IMR-90 (cell line): ENCODE measurements at regions not wholly inside any gene's neighbourhood (a gene's known extent, or its start where the extent isn't known, plus 50 kb on each side); places are given as distances from the start of the nearest gene placed in this dataset.

Source experiments
- ATAC-seq: fragments of 200-7000 bp; cut with Tn5 transposase; 2 replicates; pipeline ENCODE4 v1.9.1; 2020; ENCODE audit warnings: low read depth, mild to moderate bottlenecking, moderate library complexity
- BruUV-seq: library from RNA; stranded (reverse); fragments of 400-500 nt; replicated peaks from 2 replicates; lab custom pipeline; 2021; lab: Mats Ljungman, UMichigan
- CTCF ChIA-PET: fragments of 300-600 bp; formaldehyde crosslinking; extraction: SDS; loops from one replicate; lab custom pipeline; 2021; ENCODE audit warnings: antibody characterized with exemption; lab: Yijun Ruan, JAX
- POLR2A ChIA-PET: fragments of 300-600 bp; sonication (Branson Sonifier 250); formaldehyde crosslinking; loops from one replicate; lab custom pipeline; 2022; ENCODE audit warnings: antibody characterized with exemption; ENCODE audit not compliant: unreplicated experiment; lab: Charles Lee
- DNase-seq: peaks from one replicate; pipeline ENCODE4 v3.0.0; 2013
- H2AFZ ChIP-seq: replicated peaks from 2 replicates; pipeline ENCODE3; 2013; ENCODE audit warnings: low read length, mild to moderate bottlenecking; ENCODE audit not compliant: poor library complexity
- H2AK5ac ChIP-seq: 2 replicates; pipeline ENCODE4 v1.6.1; 2013; ENCODE audit warnings: low read depth, low read length, inconsistent platforms
- H2AK9ac ChIP-seq: replicated peaks from 2 replicates; pipeline ENCODE3; 2013; ENCODE audit warnings: mild to moderate bottlenecking, low read depth, low read length, moderate library complexity; ENCODE audit not compliant: poor library complexity
- H2BK120ac ChIP-seq: 2 replicates; pipeline ENCODE4 v1.6.1; 2013; ENCODE audit warnings: low read depth, low read length, inconsistent platforms
- H2BK15ac ChIP-seq: 3 replicates; pipeline ENCODE4 v1.6.1; 2013; ENCODE audit warnings: low read depth, low read length, inconsistent platforms
- H2BK20ac ChIP-seq: 2 replicates; pipeline ENCODE4 v1.6.1; 2013; ENCODE audit warnings: low read depth, mild to moderate bottlenecking, inconsistent platforms, low read length, moderate library complexity
- H2BK5ac ChIP-seq: 2 replicates; pipeline ENCODE4 v1.6.1; 2013; ENCODE audit warnings: mild to moderate bottlenecking, low read depth, low read length, inconsistent platforms; ENCODE audit not compliant: poor library complexity, severe bottlenecking
- H3K14ac ChIP-seq: replicated peaks from 2 replicates; pipeline ENCODE4 v1.6.1; 2013; ENCODE audit warnings: low read depth, low read length, inconsistent platforms
- H3K18ac ChIP-seq: 2 replicates; pipeline ENCODE4 v1.6.1; 2013; ENCODE audit warnings: low read depth, low read length, control low read depth
- H3K23ac ChIP-seq: 2 replicates; pipeline ENCODE4 v1.6.1; 2013; ENCODE audit warnings: low read depth, low read length, inconsistent platforms
- H3K27ac ChIP-seq: 2 replicates; pipeline ENCODE4 v1.5.1; 2013; ENCODE audit warnings: mild to moderate bottlenecking, control low read depth, low read length; ENCODE audit not compliant: insufficient read depth
- H3K27me3 ChIP-seq: 2 replicates; pipeline ENCODE4 v1.6.1; 2013; ENCODE audit warnings: low read length; ENCODE audit not compliant: control insufficient read depth, insufficient read depth
- H3K36me3 ChIP-seq: 2 replicates; pipeline ENCODE4 v1.6.1; 2013; ENCODE audit warnings: low read length, mixed read lengths; ENCODE audit not compliant: control insufficient read depth, insufficient read depth
- H3K4ac ChIP-seq: 2 replicates; pipeline ENCODE4 v1.6.1; 2013; ENCODE audit warnings: low read depth, low read length, inconsistent platforms
- H3K4me1 ChIP-seq: 2 replicates; pipeline ENCODE4 v1.6.1; 2013; ENCODE audit warnings: low read length, mixed read lengths; ENCODE audit not compliant: control insufficient read depth, insufficient read depth
- H3K4me2 ChIP-seq: 2 replicates; pipeline ENCODE4 v1.6.1; 2013; ENCODE audit warnings: low read depth, mild to moderate bottlenecking, control low read depth, low read length, moderate library complexity
- H3K4me3 ChIP-seq: 2 replicates; pipeline ENCODE4 v1.5.1; 2013; ENCODE audit warnings: low read depth, mild to moderate bottlenecking, control low read depth, low read length, moderate library complexity; ENCODE audit not compliant: insufficient read depth
- H3K56ac ChIP-seq: 2 replicates; pipeline ENCODE4 v1.6.1; 2013; ENCODE audit warnings: low read length, inconsistent platforms; ENCODE audit not compliant: insufficient read depth; ENCODE audit errors: extremely low read depth
- H3K79me1 ChIP-seq, 2 experiments: 2 replicates each; pipeline ENCODE4 v1.6.1; 2013; ENCODE audit warnings: low read length in 2 of 2, inconsistent platforms in 1 of 2, low read depth in 1 of 2
- H3K9ac ChIP-seq: 2 replicates; pipeline ENCODE4 v1.6.1; 2013; ENCODE audit warnings: low read depth, low read length, control low read depth
- H3K9me1 ChIP-seq: 2 replicates; pipeline ENCODE4 v1.6.1; 2013; ENCODE audit warnings: low read length, inconsistent platforms; ENCODE audit not compliant: insufficient read depth
- H3K9me3 ChIP-seq: 2 replicates; pipeline ENCODE4 v1.6.1; 2013; ENCODE audit warnings: low read length; ENCODE audit not compliant: control insufficient read depth, insufficient read depth
- H4K20me1 ChIP-seq: 2 replicates; pipeline ENCODE4 v1.6.1; 2013; ENCODE audit warnings: low read length, inconsistent platforms; ENCODE audit not compliant: insufficient read depth
- H4K5ac ChIP-seq: 2 replicates; pipeline ENCODE4 v1.6.1; 2013; ENCODE audit warnings: mild to moderate bottlenecking, low read depth, low read length, control low read depth
- H4K8ac ChIP-seq, 2 experiments: 2 replicates each; pipeline ENCODE4 v1.6.1; 2013; ENCODE audit warnings: low read depth in 2 of 2, low read length in 2 of 2, control low read depth in 1 of 2, inconsistent platforms in 1 of 2
- H4K91ac ChIP-seq: 2 replicates; pipeline ENCODE4 v1.6.1; 2013; ENCODE audit warnings: low read depth, low read length, inconsistent platforms; ENCODE audit not compliant: insufficient read depth
- CTCF ChIP-seq: conservative IDR thresholded peaks from 2 replicates; pipeline ENCODE4 v1.5.1; 2012; ENCODE audit warnings: mild to moderate bottlenecking, low read depth, low read length, improper control_type of control experiment
- ELK1 ChIP-seq: fragments of 150-350 bp; IDR thresholded peaks from 2 replicates; pipeline ENCODE4 v1.6.1; 2016; ENCODE audit warnings: low read depth, mild to moderate bottlenecking, low read length, moderate library complexity, borderline replicate concordance
- NFE2L2 ChIP-seq: fragments of 150-350 bp; IDR thresholded peaks from 2 replicates; pipeline ENCODE4 v1.6.1; 2016; ENCODE audit warnings: low read depth, mild to moderate bottlenecking, low read length
- RAD21 ChIP-seq: IDR thresholded peaks from 2 replicates; pipeline ENCODE4 v1.6.1; 2012; ENCODE audit warnings: low read length, improper control_type of control experiment
- RCOR1 ChIP-seq: IDR thresholded peaks from 2 replicates; pipeline ENCODE4 v1.6.1; 2012; ENCODE audit warnings: mild to moderate bottlenecking, low read length, improper control_type of control experiment; ENCODE audit not compliant: insufficient replicate concordance
- SMC3 ChIP-seq: fragments of 150-350 bp; IDR thresholded peaks from 2 replicates; pipeline ENCODE4 v1.6.1; 2016; ENCODE audit warnings: low read depth, mild to moderate bottlenecking, antibody characterized with exemption, low read length, moderate library complexity
- WGBS, 2 experiments: methylation state at CpG; one replicate each; pipeline versions ENCODE4 v1.1.5 to v1.1.7; 2013; ENCODE audit warnings: missing lambda C conversion rate in 2 of 2; ENCODE audit not compliant: insufficient read length in 1 of 2; ENCODE audit errors: extremely low coverage in 2 of 2; 5-methylcytosine and 5-hydroxymethylcytosine counted together
- dilution Hi-C: fragments of 300-500 bp; cut with HindIII; formaldehyde crosslinking; loops from one replicate; pipeline ENCODE4 v1.14.3; 2018; ENCODE audit warnings: low sequenced_read_pairs; ENCODE audit not compliant: unreplicated experiment
- in situ Hi-C: fragments of 300-500 bp; cut with MboI; formaldehyde crosslinking; loops from 3 replicates; pipeline ENCODE4 v1.14.3; 2019; ENCODE audit warnings: low sequenced_read_pairs, inconsistent platforms, mixed read lengths
- intact Hi-C: fragments of 100-400 bp; cut with micrococcal nuclease; formaldehyde crosslinking; loops from 2 replicates; pipeline ENCODE4 v1.10.0; 2022
- TF ChIP-seq, protein P1 (sequence below): fragments of 150-350 bp; IDR thresholded peaks from 2 replicates; pipeline ENCODE4 v1.6.1; 2017; ENCODE audit warnings: mild to moderate bottlenecking, antibody characterized with exemption, low read length, low read depth

DNA sequence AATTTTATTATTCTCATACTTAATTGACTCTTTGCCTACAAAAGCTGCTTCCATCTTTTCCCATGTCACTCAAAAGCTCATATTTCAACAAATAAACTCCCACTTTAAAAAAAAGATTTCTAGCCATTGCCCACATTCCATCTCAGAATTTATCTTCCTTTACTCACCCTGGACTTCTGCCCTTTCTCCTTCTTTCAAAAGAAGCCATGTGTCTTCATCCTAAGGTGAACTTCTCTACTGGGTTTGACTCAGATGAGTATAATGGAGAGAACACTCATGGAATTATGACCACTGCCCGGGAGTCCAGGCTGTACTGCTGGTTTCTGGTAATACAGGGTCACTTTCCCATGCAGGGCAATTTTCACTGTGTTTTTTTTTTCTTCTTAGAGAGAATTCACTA, 548.5 kb upstream of the ZNF462 start:
- ATAC-seq: no peak
- DNase-seq: no peak
- Histone ChIP-seq H3K9me1 (no peaks in the 10 kb centered on the region), H3K9ac (no peak overlapping the region), H2AK9ac (no peak overlapping the region), H3K4me1 (no peaks in the 10 kb centered on the region), H4K8ac (no peak overlapping the region), H3K56ac (no peak overlapping the region), H3K36me3 (no peaks in the 10 kb centered on the region), H2BK15ac (no peak overlapping the region), H3K4me2 (no peak overlapping the region), H3K79me1 (no peaks in the 10 kb centered on the region), H3K27me3 (no peaks in the 10 kb centered on the region), H3K9me3 (peaks cover 6% of the 10 kb centered on the region; the same call in 1 of the 2 replicates), H3K4ac (no peak overlapping the region), H2AFZ (no peak overlapping the region), H3K23ac (no peak overlapping the region), H4K5ac (no peak overlapping the region), H2BK5ac (no peak overlapping the region), H2AK5ac (no peak overlapping the region), H4K91ac (no peak overlapping the region), H3K4me3 (no peak overlapping the region), H2BK120ac (no peak overlapping the region), H2BK20ac (no peak overlapping the region), H4K20me1 (no peaks in the 10 kb centered on the region), H3K14ac (no peak overlapping the region), H3K27ac (no peak overlapping the region), H3K18ac (no peak overlapping the region)
- ChIA-PET CTCF (no interaction called here), POLR2A (no interaction called here)
- WGBS, 2 experiments: no CpG with 5 or more reads among the region's 1 CpG
- in situ Hi-C loops: no loop called here
- intact Hi-C loops: no loop called here
- dilution Hi-C loops: no loop called here
- TF ChIP-seq RCOR1: no peak
- TF ChIP-seq RAD21: no peak
- TF ChIP-seq NFE2L2: no peak
- TF ChIP-seq CTCF: no peak
- TF ChIP-seq ELK1: no peak
- TF ChIP-seq, protein P1, sequence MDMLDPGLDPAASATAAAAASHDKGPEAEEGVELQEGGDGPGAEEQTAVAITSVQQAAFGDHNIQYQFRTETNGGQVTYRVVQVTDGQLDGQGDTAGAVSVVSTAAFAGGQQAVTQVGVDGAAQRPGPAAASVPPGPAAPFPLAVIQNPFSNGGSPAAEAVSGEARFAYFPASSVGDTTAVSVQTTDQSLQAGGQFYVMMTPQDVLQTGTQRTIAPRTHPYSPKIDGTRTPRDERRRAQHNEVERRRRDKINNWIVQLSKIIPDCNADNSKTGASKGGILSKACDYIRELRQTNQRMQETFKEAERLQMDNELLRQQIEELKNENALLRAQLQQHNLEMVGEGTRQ: no peak
- no peak for TF ChIP-seq SMC3
- BruUV-seq: no TSS peak
